Superior temporal gyrus (tissue), 1 donor: ENCODE measurements at regions not wholly inside any gene's neighbourhood (a gene's known extent, or its start where the extent isn't known, plus 50 kb on each side); places are given as distances from the start of the nearest gene placed in this dataset.
"Not testable (repeated sequence)": the region's sequence is repeated elsewhere in the genome, so short reads cannot be mapped to it uniquely, and the experiment has no call there.

Source experiments
- DNase-seq: peaks from one replicate; pipeline ENCODE4 v3.0.0-alpha.2; 2016; ENCODE audit errors: extremely low spot score

- no peak for DNase-seq
Observed at GRCh38 chr7:146057958-146058357, 58.6 kb upstream of the CNTNAP2 start.

- no peak for DNase-seq
Observed at GRCh38 chr7:146054909-146055308, 61.7 kb upstream of the CNTNAP2 start.

- no peak for DNase-seq
Observed at GRCh38 chr7:146053492-146053891, 63.1 kb upstream of the CNTNAP2 start.

GRCh38 chr7:146043310-146043709, 73.3 kb upstream of the CNTNAP2 start:
- DNase-seq = not testable (repeated sequence)

GRCh38 chr7:146028251-146028750, 88.3 kb upstream of the CNTNAP2 start:
- no peak for DNase-seq

- no peak for DNase-seq
Observed at GRCh38 chr7:146027243-146027642, 89.4 kb upstream of the CNTNAP2 start.

GRCh38 chr7:146022776-146023175, 93.8 kb upstream of the CNTNAP2 start:
- no peak for DNase-seq

GRCh38 chr7:146019041-146020004, 97.3 kb upstream of the CNTNAP2 start:
- not testable (repeated sequence) for DNase-seq

GRCh38 chr7:146017366-146017765, 99.2 kb upstream of the CNTNAP2 start:
- not testable (repeated sequence) for DNase-seq

- DNase-seq = not testable (repeated sequence)
Observed at GRCh38 chr7:146014154-146014553, 102.4 kb upstream of the CNTNAP2 start.

GRCh38 chr7:146008293-146008692, 108.3 kb upstream of the CNTNAP2 start:
- no peak for DNase-seq

GRCh38 chr7:146004805-146005204, 111.8 kb upstream of the CNTNAP2 start:
- DNase-seq = no peak

GRCh38 chr7:146002431-146003078, 114.0 kb upstream of the CNTNAP2 start:
- no peak for DNase-seq

GRCh38 chr7:146002008-146002407, 114.6 kb upstream of the CNTNAP2 start:
- DNase-seq = no peak

- DNase-seq = no peak
Observed at GRCh38 chr7:146000882-146001281, 115.7 kb upstream of the CNTNAP2 start.

- no peak for DNase-seq
Observed at GRCh38 chr7:145989469-145989868, 127.1 kb upstream of the CNTNAP2 start.

- DNase-seq = no peak
Observed at GRCh38 chr7:145986248-145986874, 130.2 kb upstream of the CNTNAP2 start.

- DNase-seq = no peak
Observed at GRCh38 chr7:145978769-145979168, 137.8 kb upstream of the CNTNAP2 start.

GRCh38 chr7:145959981-145960380, 156.6 kb upstream of the CNTNAP2 start:
- DNase-seq = no peak

- no peak for DNase-seq
Observed at GRCh38 chr7:145957160-145957890, 159.3 kb upstream of the CNTNAP2 start.

GRCh38 chr7:145951566-145951965, 165.0 kb upstream of the CNTNAP2 start:
- DNase-seq = no peak

- no peak for DNase-seq
Observed at GRCh38 chr7:145928937-145929336, 187.7 kb upstream of the CNTNAP2 start.
